Panc1 (cell line): ENCODE measurements at regions not wholly inside any gene's neighbourhood (a gene's known extent, or its start where the extent isn't known, plus 50 kb on each side); places are given as distances from the start of the nearest gene placed in this dataset.

ENCODE experiments used
- ATAC-seq: fragments of 200-7000 bp; cut with Tn5 transposase; 2 replicates; pipeline ENCODE4 v1.9.1; 2020; ENCODE audit warnings: mild to moderate bottlenecking, moderate library complexity
- BruUV-seq: library from RNA; stranded (reverse); fragments of 400-500 nt; replicated peaks from 2 replicates; lab custom pipeline; 2021; lab: Mats Ljungman, UMichigan
- CTCF ChIA-PET: fragments of 300-600 bp; sonication (Branson Sonifier 250); formaldehyde crosslinking; loops from one replicate; lab custom pipeline; 2022; ENCODE audit warnings: antibody characterized with exemption; lab: Charles Lee
- POLR2A ChIA-PET: fragments of 300-600 bp; sonication (Branson Sonifier 250); formaldehyde crosslinking; loops from one replicate; lab custom pipeline; 2022; ENCODE audit warnings: antibody characterized with exemption; lab: Charles Lee
- DNase-seq: peaks from one replicate; pipeline ENCODE4 v3.0.0-alpha.2; 2010; ENCODE audit warnings: low read depth, low spot score
- H3K27ac ChIP-seq: 2 replicates; pipeline ENCODE4 v1.5.1; 2011; ENCODE audit warnings: mild to moderate bottlenecking, low read length, inconsistent platforms
- H3K27me3 ChIP-seq: fragments of 200-500 bp; sonication (Bioruptor generic); 2 replicates; pipeline ENCODE4 v1.6.0; 2014; ENCODE audit warnings: low read length, inconsistent platforms; ENCODE audit not compliant: control insufficient read depth, insufficient read depth
- H3K36me3 ChIP-seq: fragments of 200-500 bp; sonication (Bioruptor generic); 2 replicates; pipeline ENCODE4 v1.5.1; 2014; ENCODE audit warnings: inconsistent platforms, mild to moderate bottlenecking, low read length, moderate library complexity; ENCODE audit not compliant: control insufficient read depth, insufficient read depth
- H3K4me1 ChIP-seq: 2 replicates; pipeline ENCODE4 v1.5.1; 2011; ENCODE audit warnings: inconsistent platforms, mild to moderate bottlenecking, low read length, moderate library complexity; ENCODE audit not compliant: control insufficient read depth, insufficient read depth
- H3K4me3 ChIP-seq, 2 experiments: 2 replicates each; pipeline ENCODE4 v1.5.1; 2011 to 2012; ENCODE audit warnings: low read depth in 2 of 2, low read length in 2 of 2, mild to moderate bottlenecking in 2 of 2, inconsistent platforms in 1 of 2, moderate library complexity in 1 of 2
- H3K9me3 ChIP-seq: fragments of 200-500 bp; sonication (Bioruptor generic); 2 replicates; pipeline ENCODE4 v1.5.1; 2014; ENCODE audit warnings: low read depth, mild to moderate bottlenecking, inconsistent platforms, low read length, moderate library complexity; ENCODE audit not compliant: control insufficient read depth, insufficient read depth
- CTCF ChIP-seq: fragments of 450-650 bp; IDR thresholded peaks from 2 replicates; pipeline ENCODE4 v1.5.1; 2017; ENCODE audit warnings: mild to moderate bottlenecking
- POLR2AphosphoS5 ChIP-seq: IDR thresholded peaks from 2 replicates; pipeline ENCODE4 v1.6.1; 2012; ENCODE audit warnings: mild to moderate bottlenecking, low read depth, low read length, moderate library complexity
- REST ChIP-seq, 2 experiments: IDR thresholded peaks; 2 replicates each; pipeline ENCODE4 v1.6.1; 2011 to 2012; ENCODE audit warnings: low read depth in 2 of 2, control low read depth in 1 of 2, low read length in 1 of 2, mild to moderate bottlenecking in 1 of 2, moderate library complexity in 1 of 2; ENCODE audit not compliant: insufficient read depth in 1 of 2
- SIN3A ChIP-seq: IDR thresholded peaks from 2 replicates; pipeline ENCODE4 v1.6.1; 2012; ENCODE audit warnings: low read depth, mild to moderate bottlenecking, low read length, moderate library complexity, borderline replicate concordance; ENCODE audit not compliant: insufficient read depth
- TCF7L2 ChIP-seq: IDR thresholded peaks from 2 replicates; pipeline ENCODE4 v1.6.1; 2011; ENCODE audit warnings: mild to moderate bottlenecking, low read depth, low read length, inconsistent platforms
- in situ Hi-C: cut with HindIII; loops from 2 replicates; pipeline ENCODE4 v1.10.0; 2016; ENCODE audit warnings: low sequenced_read_pairs, low pct_unique_long_range_greater_than_20kb
- intact Hi-C: fragments of 100-400 bp; cut with micrococcal nuclease; formaldehyde crosslinking; loops from one replicate; pipeline ENCODE4 v1.10.0; 2022; ENCODE audit not compliant: unreplicated experiment

- Histone ChIP-seq H3K27ac (no peak overlapping the region), H3K36me3 (no peaks in the 10 kb centered on the region), H3K9me3 (no peaks in the 10 kb centered on the region), H3K4me3 (no peak overlapping the region), H3K27me3 (no peaks in the 10 kb centered on the region), H3K4me1 (no peaks in the 10 kb centered on the region)
- no TSS peak for BruUV-seq
- POLR2A ChIA-PET: no interaction called here
- CTCF ChIA-PET: no interaction called here
- intact Hi-C loops: no loop called here
- no peak for TF ChIP-seq SIN3A
- TF ChIP-seq POLR2AphosphoS5: no peak
- TF ChIP-seq TCF7L2: no peak
- no peak for TF ChIP-seq REST (IDR thresholded peaks at IDR 0.05; ENCODE audit: insufficient read depth in 1 of 2, low read depth in 2 of 2, low read length in 1 of 2)
- TF ChIP-seq CTCF: no peak
- DNase-seq (no peak), ATAC-seq (no peak)
- in situ Hi-C loops: no loop called here
Observed at GRCh38 chr5:91263898-91264297, 119.2 kb downstream of the ARRDC3 start.

- ChIA-PET CTCF (no interaction called here), POLR2A (no interaction called here)
- no peaks in the 10 kb centered on the region for H3K27me3 ChIP-seq
- H3K4me1 ChIP-seq: no peaks in the 10 kb centered on the region
- no peak overlapping the region for H3K27ac ChIP-seq
- no peak overlapping the region for H3K4me3 ChIP-seq
- no peaks in the 10 kb centered on the region for H3K9me3 ChIP-seq
- DNase-seq: no peak
- ATAC-seq: no peak
- in situ Hi-C loops (no loop called here), intact Hi-C loops (no loop called here)
- BruUV-seq: no TSS peak
- no peak for TF ChIP-seq REST (IDR thresholded peaks at IDR 0.05; ENCODE audit: insufficient read depth in 1 of 2, low read depth in 2 of 2, low read length in 1 of 2)
- TF ChIP-seq TCF7L2: no peak
- TF ChIP-seq POLR2AphosphoS5: no peak
- TF ChIP-seq SIN3A: no peak
- TF ChIP-seq CTCF: no peak
- H3K36me3 ChIP-seq: no peaks in the 10 kb centered on the region
Observed at GRCh38 chr5:91257301-91257700, 125.8 kb downstream of the ARRDC3 start.
